Aorta (tissue), 5 donors: ENCODE measurements at regions not wholly inside any gene's neighbourhood (a gene's known extent, or its start where the extent isn't known, plus 50 kb on each side); places are given as distances from the start of the nearest gene placed in this dataset.
A peak's percentile ranks its signal among the peaks of the same experiment; 100 is the strongest.

Experiments used
- ATAC-seq: fragments of 200-7000 bp; cut with Tn5 transposase; one replicate; pipeline ENCODE4 v1.9.1; 2022; ENCODE audit warnings: moderate library complexity; ENCODE audit not compliant: low FRiP score
- DNase-seq, 2 donors: peaks; one replicate each; pipeline ENCODE4 v3.0.0-alpha.2; 2020
- H3K27ac ChIP-seq, 2 donors: one replicate each; pipeline ENCODE4 v1.5.1; 2013; ENCODE audit warnings: low read length in 2 of 2, mild to moderate bottlenecking in 2 of 2, moderate library complexity in 2 of 2, control low read depth in 1 of 2, inconsistent platforms in 1 of 2, low read depth in 1 of 2
- H3K27me3 ChIP-seq, 2 donors: one replicate each; pipeline ENCODE4 v1.6.1; 2013; ENCODE audit warnings: control low read depth in 1 of 2, low read length in 1 of 2, mild to moderate bottlenecking in 1 of 2, moderate library complexity in 1 of 2; ENCODE audit not compliant: insufficient read depth in 2 of 2, control insufficient read depth in 1 of 2
- H3K36me3 ChIP-seq, 2 donors: one replicate each; pipeline ENCODE4 v1.6.1; 2013; ENCODE audit warnings: control low read depth in 1 of 2, low read length in 1 of 2, mild to moderate bottlenecking in 1 of 2; ENCODE audit not compliant: insufficient read depth in 2 of 2, control insufficient read depth in 1 of 2
- H3K4me1 ChIP-seq, 2 donors: one replicate each; pipeline ENCODE4 v1.6.1; 2013; ENCODE audit warnings: low read length in 2 of 2, control low read depth in 1 of 2, mild to moderate bottlenecking in 1 of 2, moderate library complexity in 1 of 2; ENCODE audit not compliant: insufficient read depth in 2 of 2, control insufficient read depth in 1 of 2
- H3K4me3 ChIP-seq, 2 donors: one replicate each; pipeline ENCODE4 v1.5.1; 2013; ENCODE audit warnings: low read length in 2 of 2, control low read depth in 1 of 2, mild to moderate bottlenecking in 1 of 2
- H3K9me3 ChIP-seq: one replicate; pipeline ENCODE4 v1.6.1; 2013; ENCODE audit warnings: mild to moderate bottlenecking, low read length; ENCODE audit not compliant: control insufficient read depth
- WGBS, 2 donors: extraction: QIAGEN DNeasy Blood & Tissue Kit; methylation state at CpG; one replicate each; pipeline ENCODE4 v1.1.7; 2013; 5-methylcytosine and 5-hydroxymethylcytosine counted together
- intact Hi-C, 2 donors: fragments of 100-400 bp; cut with DNase I; formaldehyde crosslinking; loops; one replicate each; pipeline versions ENCODE4 v1.14.2 to v1.15.0; 2022
- donor health status: healthy with polysubstance abuse.
- donor health status: Bipolar disorder and iron deficiency.
- donor health status: DM: no; HTN: no; CAD: no.
- donor health status: DM: no; HTN: no; CAD: no.
- donor health status: DM: yes; HTN: yes; CAD: no.

DNA sequence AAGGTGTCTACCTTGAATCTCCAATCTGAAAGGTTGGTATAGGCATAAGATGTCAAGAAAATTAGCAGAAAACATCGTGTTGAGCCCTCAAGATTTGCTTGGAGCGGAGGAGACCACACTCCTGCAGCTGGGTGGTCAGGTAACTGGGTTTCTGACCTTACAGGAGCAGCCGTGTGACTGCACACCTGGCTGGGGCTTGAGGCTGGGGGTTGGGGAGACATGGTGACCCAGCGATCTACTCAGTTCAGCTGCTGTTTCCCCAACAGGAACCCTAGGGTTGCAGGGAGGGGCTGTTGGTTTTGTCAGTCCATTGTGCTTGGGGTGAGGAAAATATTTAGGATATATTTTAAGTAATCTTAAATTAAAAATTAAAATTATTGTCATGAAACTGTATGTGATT is 147.0 kb upstream of the ZNF32 start:
- DNase-seq (no peak), ATAC-seq (no peak)
- Histone ChIP-seq H3K27me3 (no peaks in the 10 kb centered on the region), H3K4me1 (no peaks in the 10 kb centered on the region), H3K27ac (no peak overlapping the region), H3K9me3 (no peaks in the 10 kb centered on the region), H3K36me3 (no peaks in the 10 kb centered on the region), H3K4me3 (no peak overlapping the region)
- WGBS, 2 donors = 96 to 98% methylated on average over 4 of the region's 4 CpGs
- intact Hi-C loops = no loop called here

GRCh38 chr10:43795093-43795492 is 146.4 kb upstream of the ZNF32 start:
- no peak for DNase-seq
- peaks cover 0 to 3% of the 10 kb centered on the region in 2 donors for H3K4me1 ChIP-seq
- intact Hi-C loops = no loop called here
- ATAC-seq = no peak
- no peaks in the 10 kb centered on the region for H3K9me3 ChIP-seq
- no peaks in the 10 kb centered on the region for H3K27me3 ChIP-seq
- no peaks in the 10 kb centered on the region for H3K36me3 ChIP-seq
- H3K27ac ChIP-seq = no peak overlapping the region
- no peak overlapping the region for H3K4me3 ChIP-seq

- Histone ChIP-seq H3K27ac (no peak overlapping the region), H3K9me3 (no peaks in the 10 kb centered on the region), H3K4me1 (peaks cover 0 to 3% of the 10 kb centered on the region in 2 donors), H3K36me3 (no peaks in the 10 kb centered on the region), H3K4me3 (no peak overlapping the region), H3K27me3 (no peaks in the 10 kb centered on the region)
- intact Hi-C loops = no loop called here
- WGBS, 2 donors = 66 to 71% methylated on average over 8 to 9 of the region's 9 CpGs
- ATAC-seq (peak; percentile 42), DNase-seq (no peak)
These were observed 145.6 kb upstream of the ZNF32 start for GRCh38 chr10:43794181-43794815.

- DNase-seq (no peak), ATAC-seq (no peak)
- Histone ChIP-seq H3K4me3 (no peak overlapping the region), H3K9me3 (no peaks in the 10 kb centered on the region), H3K4me1 (peaks cover 0 to 3% of the 10 kb centered on the region in 2 donors), H3K27ac (no peak overlapping the region), H3K27me3 (no peaks in the 10 kb centered on the region), H3K36me3 (no peaks in the 10 kb centered on the region)
- intact Hi-C loops = no loop called here
- WGBS, 2 donors = 96 to 97% methylated on average over 6 of the region's 6 CpGs
These were observed 145.0 kb upstream of the ZNF32 start for GRCh38 chr10:43793704-43794103.

- H3K9me3 ChIP-seq = no peaks in the 10 kb centered on the region
- WGBS, 2 donors = 96% methylated on average over 11 of the region's 11 CpGs
- intact Hi-C loops = no loop called here
- no peak overlapping the region for H3K4me3 ChIP-seq
- peaks cover 0 to 3% of the 10 kb centered on the region in 2 donors for H3K4me1 ChIP-seq
- ATAC-seq (no peak), DNase-seq (no peak)
- no peak overlapping the region for H3K27ac ChIP-seq
- no peaks in the 10 kb centered on the region for H3K36me3 ChIP-seq
- no peaks in the 10 kb centered on the region for H3K27me3 ChIP-seq
These were observed 141.5 kb upstream of the ZNF32 start for GRCh38 chr10:43790147-43790546.

- Histone ChIP-seq H3K27me3 (no peaks in the 10 kb centered on the region), H3K9me3 (no peaks in the 10 kb centered on the region), H3K36me3 (no peaks in the 10 kb centered on the region), H3K4me1 (peaks cover 0 to 1% of the 10 kb centered on the region in 2 donors), H3K27ac (no peak overlapping the region), H3K4me3 (no peak overlapping the region)
- no peak for DNase-seq
- ATAC-seq = no peak
- 82 to 88% methylated on average over 2 of the region's 2 CpGs for WGBS, 2 donors
- intact Hi-C loops = no loop called here
These were observed 136.6 kb upstream of the ZNF32 start for GRCh38 chr10:43785252-43785651.

DNA sequence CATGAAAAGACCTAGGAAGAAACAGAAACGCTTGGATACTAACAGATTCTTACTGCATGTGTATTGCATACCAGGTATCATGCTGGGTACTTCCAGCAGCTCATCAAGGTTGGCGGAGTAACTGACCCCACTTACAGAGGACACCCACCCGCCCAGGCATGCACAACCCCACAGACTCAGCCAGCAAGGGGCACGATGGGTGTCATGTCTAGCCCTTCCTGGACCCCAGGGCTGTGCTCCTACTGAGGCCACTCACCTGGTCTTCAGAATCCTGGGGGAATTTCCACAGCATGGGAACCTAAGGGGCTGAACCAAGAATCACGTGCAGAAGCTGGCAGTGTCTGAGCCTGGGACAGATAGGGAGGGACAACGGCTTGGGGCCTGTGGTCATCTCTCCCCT is 134.1 kb upstream of the ZNF32 start:
- Histone ChIP-seq H3K4me1 (no peaks in the 10 kb centered on the region), H3K27ac (no peak overlapping the region), H3K4me3 (no peak overlapping the region), H3K36me3 (no peaks in the 10 kb centered on the region), H3K27me3 (no peaks in the 10 kb centered on the region), H3K9me3 (no peaks in the 10 kb centered on the region)
- 97 to 98% methylated on average over 6 of the region's 6 CpGs for whole genome bisulfite sequencing, 2 donors
- ATAC-seq (no peak), DNase-seq (no peak)
- intact Hi-C loops = no loop called here

DNA sequence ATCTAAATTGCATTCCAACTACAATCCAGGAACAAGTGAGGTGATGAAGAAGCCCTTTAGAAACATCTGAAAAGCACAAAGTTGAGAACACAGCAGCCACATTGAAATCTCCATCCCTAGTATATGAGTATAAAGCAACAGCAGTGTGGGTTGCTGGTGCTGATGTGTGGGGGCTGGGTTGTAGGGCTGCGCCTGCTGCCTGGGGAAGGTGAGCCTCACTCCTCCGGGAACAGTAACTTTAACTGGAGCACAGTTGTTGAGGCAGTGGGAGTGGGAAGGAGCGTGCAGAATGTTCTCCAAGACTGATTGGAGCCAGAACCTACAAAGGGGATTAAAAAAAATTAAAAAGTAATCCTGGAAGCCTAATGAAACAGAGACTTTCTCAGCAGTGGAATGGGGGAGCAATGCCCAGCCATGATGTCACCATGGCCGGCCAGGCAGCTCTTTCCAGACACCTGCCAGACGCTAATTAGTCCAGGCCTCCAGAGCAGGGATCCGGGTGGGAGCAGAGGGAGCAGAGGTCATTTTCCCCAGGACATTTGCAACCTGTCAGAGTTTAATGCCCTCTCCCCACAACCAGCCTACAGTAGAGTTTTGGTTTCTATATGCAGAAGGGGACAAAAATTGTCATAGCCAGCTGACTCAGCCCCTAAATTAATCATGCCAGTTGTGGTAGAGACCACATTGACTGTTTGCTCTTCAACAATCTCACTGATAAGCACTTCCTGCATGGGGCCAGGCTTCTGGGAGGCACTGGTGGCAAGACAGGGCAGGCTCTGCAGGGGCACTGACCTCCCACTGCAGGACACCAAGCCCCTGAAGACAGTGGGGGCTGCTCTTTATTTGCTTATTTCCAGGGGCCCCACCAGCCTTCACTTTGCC is 133.0 kb upstream of the ZNF32 start:
- no peak for DNase-seq

DNA sequence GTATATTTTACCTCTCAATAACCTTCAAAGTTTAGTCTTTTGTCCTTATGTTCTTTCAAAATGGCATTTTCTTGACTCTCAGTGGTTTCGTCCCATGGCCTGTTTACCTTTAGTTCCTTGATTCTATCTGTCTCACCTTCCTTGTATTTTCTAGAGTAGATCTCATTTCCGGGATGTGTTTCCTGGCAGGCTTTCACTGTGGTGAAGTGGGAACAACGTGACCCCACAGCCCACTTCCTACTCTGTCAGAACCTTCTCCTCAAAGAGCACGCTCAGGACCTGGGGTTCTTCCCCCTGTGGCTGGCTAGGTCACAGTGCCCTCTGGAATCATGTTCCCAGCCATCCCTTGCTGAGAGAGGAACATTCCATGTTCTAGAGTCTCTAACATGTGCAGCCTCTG is 129.9 kb upstream of the ZNF32 start:
- 89 to 90% methylated on average over 4 of the region's 4 CpGs for whole genome bisulfite sequencing, 2 donors
- ATAC-seq = no peak

More for the DNA sequence above, 133.0 kb upstream of the ZNF32 start:
- Histone ChIP-seq H3K4me1 (no peaks in the 10 kb centered on the region), H3K27me3 (no peaks in the 10 kb centered on the region), H3K9me3 (no peaks in the 10 kb centered on the region), H3K27ac (no peak overlapping the region), H3K4me3 (no peak overlapping the region), H3K36me3 (no peaks in the 10 kb centered on the region)
- WGBS, 2 donors = 20 to 22% methylated on average over 6 of the region's 6 CpGs
- intact Hi-C loops = no loop called here
- no peak for ATAC-seq

More for the DNA sequence above, 129.9 kb upstream of the ZNF32 start:
- intact Hi-C loops = no loop called here
- Histone ChIP-seq H3K4me1 (no peaks in the 10 kb centered on the region), H3K4me3 (no peak overlapping the region), H3K27me3 (no peaks in the 10 kb centered on the region), H3K9me3 (no peaks in the 10 kb centered on the region), H3K27ac (no peak overlapping the region), H3K36me3 (no peaks in the 10 kb centered on the region)
- no peak for DNase-seq
